GM23338 (cell line): ENCODE measurements at regions not wholly inside any gene's neighbourhood (a gene's known extent, or its start where the extent isn't known, plus 50 kb on each side); places are given as distances from the start of the nearest gene placed in this dataset.

Source experiments
- ATAC-seq: fragments of 200-7000 bp; cut with Tn5 transposase; 3 replicates; pipeline ENCODE4 v1.9.1; 2020
- DNase-seq: peaks from one replicate; pipeline ENCODE4 v3.0.0-alpha.2; 2015; ENCODE audit warnings: low spot score
- H2AFZ ChIP-seq: fragments of 200-600 bp; sonication (generic); 2 replicates; pipeline ENCODE4 v1.8.0; 2016; ENCODE audit warnings: antibody characterized with exemption, mild to moderate bottlenecking, moderate library complexity
- H3F3A ChIP-seq: fragments of 200-600 bp; sonication (generic); replicated peaks from 2 replicates; pipeline ENCODE4 v1.8.0; 2017; ENCODE audit warnings: antibody characterized with exemption, mixed run types, low read depth
- H3K27ac ChIP-seq: fragments of 200-600 bp; sonication (generic); 2 replicates; pipeline ENCODE4 v1.6.1; 2016; ENCODE audit warnings: low read depth
- H3K27me3 ChIP-seq: fragments of 200-600 bp; sonication (generic); 2 replicates; pipeline ENCODE4 v1.8.0; 2016; ENCODE audit warnings: mild to moderate bottlenecking, mixed run types, moderate library complexity; ENCODE audit not compliant: insufficient read depth
- H3K36me3 ChIP-seq: fragments of 200-600 bp; sonication (generic); 2 replicates; pipeline ENCODE4 v1.8.0; 2016; ENCODE audit warnings: mild to moderate bottlenecking; ENCODE audit not compliant: insufficient read depth
- H3K4me1 ChIP-seq: fragments of 200-600 bp; sonication (generic); 2 replicates; pipeline ENCODE4 v1.8.0; 2016; ENCODE audit warnings: mild to moderate bottlenecking, moderate library complexity; ENCODE audit not compliant: insufficient read depth
- H3K4me2 ChIP-seq: fragments of 200-600 bp; sonication (generic); 2 replicates; pipeline ENCODE4 v1.7.1; 2017; ENCODE audit warnings: mixed run types
- H3K4me3 ChIP-seq: fragments of 200-600 bp; sonication (generic); 2 replicates; pipeline ENCODE4 v1.6.1; 2016; ENCODE audit warnings: mixed run types
- H3K79me2 ChIP-seq: fragments of 200-600 bp; sonication (generic); replicated peaks from 2 replicates; pipeline ENCODE4 v1.8.0; 2017; ENCODE audit warnings: mild to moderate bottlenecking; ENCODE audit not compliant: insufficient read depth
- H3K9me2 ChIP-seq: fragments of 200-600 bp; sonication (generic); 2 replicates; pipeline ENCODE4 v1.8.0; 2017; ENCODE audit not compliant: insufficient read depth
- H4K20me1 ChIP-seq: fragments of 200-600 bp; sonication (generic); replicated peaks from 2 replicates; pipeline ENCODE4 v1.8.0; 2017; ENCODE audit warnings: mild to moderate bottlenecking; ENCODE audit not compliant: insufficient read depth
- H3K27ac Mint-ChIP-seq: 2 replicates; pipeline ENCODE4 v1.8.0; 2020; ENCODE audit warnings: inconsistent platforms, mild to moderate bottlenecking, moderate library complexity, mixed read lengths
- H3K27me3 Mint-ChIP-seq: 3 replicates; pipeline ENCODE4 v1.8.0; 2022; ENCODE audit warnings: low read depth, mild to moderate bottlenecking, moderate library complexity, mixed read lengths, inconsistent platforms; ENCODE audit not compliant: insufficient read depth, poor library complexity
- H3K36me3 Mint-ChIP-seq: 3 replicates; pipeline ENCODE4 v1.8.0; 2021; ENCODE audit warnings: low read depth, mild to moderate bottlenecking, inconsistent platforms, moderate library complexity, mixed read lengths
- H3K4me1 Mint-ChIP-seq: 3 replicates; pipeline ENCODE4 v1.8.0; 2020; ENCODE audit warnings: mild to moderate bottlenecking, inconsistent platforms, mixed read lengths
- H3K4me3 Mint-ChIP-seq: 3 replicates; pipeline ENCODE4 v1.8.0; 2021; ENCODE audit warnings: moderate library complexity, mild to moderate bottlenecking, inconsistent platforms, mixed read lengths
- H3K9me3 Mint-ChIP-seq: 3 replicates; pipeline ENCODE4 v1.8.0; 2020; ENCODE audit warnings: moderate library complexity, mild to moderate bottlenecking, inconsistent platforms, mixed read lengths
- CTCF ChIP-seq, 2 experiments: fragments of 200-600 bp in 1 of 2; sonication (generic) in 1 of 2; conservative IDR thresholded peaks; 2 replicates each; pipeline versions ENCODE4 v1.5.1 to v1.6.1; 2016 to 2017; ENCODE audit warnings: antibody characterized with exemption in 2 of 2, low read depth in 2 of 2, mild to moderate bottlenecking in 2 of 2, moderate library complexity in 1 of 2
- ETS1 ChIP-seq: IDR thresholded peaks from 2 replicates; pipeline ENCODE4 v1.6.1; 2016; ENCODE audit warnings: antibody characterized with exemption
- EZH2 ChIP-seq: fragments of 200-600 bp; sonication (generic); IDR thresholded peaks from one replicate; pipeline ENCODE4 v1.8.0; 2017; ENCODE audit warnings: antibody characterized with exemption, mild to moderate bottlenecking, low read depth; ENCODE audit not compliant: unreplicated experiment
- EZH2phosphoT487 ChIP-seq: fragments of 200-600 bp; sonication (generic); IDR thresholded peaks from one replicate; pipeline ENCODE4 v1.8.1; 2018; ENCODE audit warnings: antibody characterized with exemption; ENCODE audit not compliant: unreplicated experiment
- NANOG ChIP-seq: IDR thresholded peaks from 2 replicates; pipeline ENCODE4 v1.6.1; 2016; ENCODE audit warnings: antibody characterized with exemption, borderline replicate concordance
- POLR2AphosphoS5 ChIP-seq: IDR thresholded peaks from 2 replicates; pipeline ENCODE4 v1.6.1; 2016; ENCODE audit warnings: antibody characterized with exemption, low read depth
- REST ChIP-seq: IDR thresholded peaks from one replicate; pipeline ENCODE4 v1.6.1; 2018; ENCODE audit warnings: antibody characterized with exemption; ENCODE audit not compliant: unreplicated experiment
- ZNF331 ChIP-seq: fragments of 250-450 bp; sonication (Bioruptor Pico); IDR thresholded peaks from 2 replicates; pipeline ENCODE4 v1.5.0; 2020; ENCODE audit warnings: low read depth, mild to moderate bottlenecking, moderate library complexity
- ZNF462 ChIP-seq: fragments of 250-450 bp; sonication (Bioruptor Pico); IDR thresholded peaks from 2 replicates; pipeline ENCODE4 v1.5.0; 2020; ENCODE audit warnings: mild to moderate bottlenecking, moderate library complexity

- DNase-seq (no peak), ATAC-seq (no peak)
- TF ChIP-seq CTCF (conservative IDR thresholded peaks at IDR 0.05; ENCODE audit: low read depth in 2 of 2) (no peak), ZNF462 (CRISPR knock-in tag) (no peak), EZH2phosphoT487 (no peak), NANOG (no peak), EZH2 (no peak), REST (no peak), ZNF331 (no peak), ETS1 (no peak), POLR2AphosphoS5 (no peak)
- no peaks in the 10 kb centered on the region for H3K9me3 Mint-ChIP-seq
- 0 out of 2 replicates have a peak, but pooled peaks cover 10% of the 10 kb centered on the region for H3K4me1 ChIP-seq
- H3K27me3 Mint-ChIP-seq, result no peaks in the 10 kb centered on the region
- no peak overlapping the region for H3K4me3 Mint-ChIP-seq
- no peaks in the 10 kb centered on the region for H3K27me3 ChIP-seq
- no peak overlapping the region for H3K4me2 ChIP-seq
- peaks cover 17% of the 10 kb centered on the region for H3K9me2 ChIP-seq
- H3K27ac Mint-ChIP-seq, result peak overlapping the region; percentile 41; the same call in 1 of the 2 replicates
- H3K27ac ChIP-seq, result no peak overlapping the region
- no peaks in the 10 kb centered on the region for H3K36me3 Mint-ChIP-seq
- H4K20me1 ChIP-seq, result no peaks in the 10 kb centered on the region
- no peak overlapping the region for H3K4me3 ChIP-seq
- H3K79me2 ChIP-seq, result no peaks in the 10 kb centered on the region
- H2AFZ ChIP-seq, result no peak overlapping the region
- H3K4me1 Mint-ChIP-seq, result peaks cover 5% of the 10 kb centered on the region
- H3K36me3 ChIP-seq, result no peaks in the 10 kb centered on the region
- H3F3A ChIP-seq, result no peaks in the 10 kb centered on the region
These were observed 107.8 kb upstream of the HMCN1 start for GRCh38 chr1:185626344-185626743.
